Smooth muscle cell (in vitro differentiated cells): ENCODE measurements at regions not wholly inside any gene's neighbourhood (a gene's known extent, or its start where the extent isn't known, plus 50 kb on each side); places are given as distances from the start of the nearest gene placed in this dataset.

Experiments
- DNase-seq: peaks from one replicate; lab custom pipeline; 2025; ENCODE audit not compliant: unreplicated experiment; lab: John Stamatoyannopoulos, UW
- H2AFZ ChIP-seq: fragments of 200-600 bp; sonication (generic); 2 replicates; pipeline ENCODE4 v1.6.0; 2016; ENCODE audit warnings: antibody characterized with exemption, low read depth, mild to moderate bottlenecking
- H3F3A ChIP-seq: fragments of 200-600 bp; sonication (generic); 2 replicates; pipeline ENCODE4 v1.6.0; 2017; ENCODE audit warnings: antibody characterized with exemption, low read depth
- H3K27ac ChIP-seq: fragments of 200-600 bp; sonication (generic); 2 replicates; pipeline ENCODE4 v1.5.1; 2016; ENCODE audit warnings: low read depth, mild to moderate bottlenecking
- H3K27me3 ChIP-seq: fragments of 200-600 bp; sonication (generic); 2 replicates; pipeline ENCODE4 v1.6.1; 2016; ENCODE audit warnings: low read depth, mild to moderate bottlenecking
- H3K36me3 ChIP-seq: fragments of 200-600 bp; sonication (generic); 2 replicates; pipeline ENCODE4 v1.5.1; 2016; ENCODE audit warnings: low read depth
- H3K4me1 ChIP-seq: fragments of 200-600 bp; sonication (generic); 2 replicates; pipeline ENCODE4 v1.5.1; 2016; ENCODE audit warnings: low read depth
- H3K4me2 ChIP-seq: fragments of 200-600 bp; sonication (generic); 2 replicates; pipeline ENCODE4 v1.6.0; 2016; ENCODE audit warnings: mild to moderate bottlenecking
- H3K4me3 ChIP-seq: fragments of 200-600 bp; sonication (generic); 2 replicates; pipeline ENCODE4 v1.5.1; 2016; ENCODE audit warnings: mild to moderate bottlenecking
- H3K79me2 ChIP-seq: fragments of 200-600 bp; sonication (generic); 2 replicates; pipeline ENCODE4 v1.6.0; 2016; ENCODE audit warnings: low read depth, mild to moderate bottlenecking
- H3K9ac ChIP-seq: fragments of 200-600 bp; sonication (generic); 2 replicates; pipeline ENCODE4 v1.6.0; 2016; ENCODE audit warnings: low read depth
- H3K9me3 ChIP-seq: fragments of 200-600 bp; sonication (generic); replicated peaks from 2 replicates; pipeline ENCODE4 v1.5.1; 2016; ENCODE audit warnings: low read depth
- H4K20me1 ChIP-seq: fragments of 200-600 bp; sonication (generic); 2 replicates; pipeline ENCODE4 v1.6.0; 2016; ENCODE audit warnings: low read depth
- WGBS: methylation state at CpG from one replicate; pipeline ENCODE4 v1.1.7; 2016; ENCODE audit warnings: low lambda C conversion rate; 5-methylcytosine and 5-hydroxymethylcytosine counted together
- TF ChIP-seq, protein P1 (sequence below): fragments of 200-600 bp; sonication (generic); IDR thresholded peaks from 2 replicates; pipeline ENCODE4 v1.5.1; 2017; ENCODE audit warnings: borderline replicate concordance, mild to moderate bottlenecking, antibody characterized with exemption; ENCODE audit not compliant: insufficient read depth, poor library complexity, severe bottlenecking

DNA sequence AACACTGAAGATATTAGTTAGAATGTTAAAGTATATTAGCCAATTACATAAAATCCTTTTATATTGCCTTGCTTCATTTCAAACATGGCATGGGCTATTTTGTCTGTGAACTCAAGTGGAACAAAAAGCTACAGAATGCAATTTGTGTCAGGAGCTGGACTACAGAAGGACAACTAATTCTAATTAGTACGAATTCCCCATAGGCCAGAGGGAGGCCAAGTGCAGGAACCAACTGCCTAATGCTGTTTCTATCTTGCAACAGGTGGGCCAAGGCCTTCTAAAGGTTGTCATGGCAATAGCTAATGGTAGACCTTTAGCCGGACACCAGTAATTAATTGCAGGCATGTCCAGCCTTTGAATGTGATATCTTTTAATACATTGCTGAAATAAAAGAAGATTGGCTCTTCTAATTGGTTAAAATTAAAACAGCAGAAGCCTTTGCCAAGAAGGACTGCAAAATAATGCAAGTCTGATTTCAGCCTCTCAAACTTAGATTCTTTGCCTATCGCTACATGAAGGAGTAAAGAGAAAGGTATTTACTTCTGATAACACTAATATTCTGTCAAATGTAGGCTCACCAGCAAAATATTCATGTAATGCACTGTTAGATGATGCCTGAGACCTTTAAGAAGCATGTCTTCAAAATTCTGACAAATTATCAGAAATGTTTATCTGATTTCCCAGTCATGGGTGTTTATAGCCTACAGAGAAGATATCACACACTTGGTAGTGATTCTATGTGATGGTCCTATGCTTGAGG lies 232.1 kb downstream of the LMO4 start:
- Histone ChIP-seq H3K9ac (no peak overlapping the region), H4K20me1 (no peaks in the 10 kb centered on the region), H3K4me3 (no peak overlapping the region), H2AFZ (peak overlapping the region; percentile 29), H3K27ac (no peak overlapping the region), H3K4me2 (no peak overlapping the region), H3K9me3 (no peaks in the 10 kb centered on the region), H3K36me3 (no peaks in the 10 kb centered on the region), H3K79me2 (no peaks in the 10 kb centered on the region), H3K27me3 (no peaks in the 10 kb centered on the region), H3F3A (no peaks in the 10 kb centered on the region), H3K4me1 (no peaks in the 10 kb centered on the region)
- 82% methylated on average over 3 of the region's 3 CpGs for WGBS
- TF ChIP-seq, protein P1, sequence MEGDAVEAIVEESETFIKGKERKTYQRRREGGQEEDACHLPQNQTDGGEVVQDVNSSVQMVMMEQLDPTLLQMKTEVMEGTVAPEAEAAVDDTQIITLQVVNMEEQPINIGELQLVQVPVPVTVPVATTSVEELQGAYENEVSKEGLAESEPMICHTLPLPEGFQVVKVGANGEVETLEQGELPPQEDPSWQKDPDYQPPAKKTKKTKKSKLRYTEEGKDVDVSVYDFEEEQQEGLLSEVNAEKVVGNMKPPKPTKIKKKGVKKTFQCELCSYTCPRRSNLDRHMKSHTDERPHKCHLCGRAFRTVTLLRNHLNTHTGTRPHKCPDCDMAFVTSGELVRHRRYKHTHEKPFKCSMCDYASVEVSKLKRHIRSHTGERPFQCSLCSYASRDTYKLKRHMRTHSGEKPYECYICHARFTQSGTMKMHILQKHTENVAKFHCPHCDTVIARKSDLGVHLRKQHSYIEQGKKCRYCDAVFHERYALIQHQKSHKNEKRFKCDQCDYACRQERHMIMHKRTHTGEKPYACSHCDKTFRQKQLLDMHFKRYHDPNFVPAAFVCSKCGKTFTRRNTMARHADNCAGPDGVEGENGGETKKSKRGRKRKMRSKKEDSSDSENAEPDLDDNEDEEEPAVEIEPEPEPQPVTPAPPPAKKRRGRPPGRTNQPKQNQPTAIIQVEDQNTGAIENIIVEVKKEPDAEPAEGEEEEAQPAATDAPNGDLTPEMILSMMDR, result no peak
- no peak for DNase-seq

DNA sequence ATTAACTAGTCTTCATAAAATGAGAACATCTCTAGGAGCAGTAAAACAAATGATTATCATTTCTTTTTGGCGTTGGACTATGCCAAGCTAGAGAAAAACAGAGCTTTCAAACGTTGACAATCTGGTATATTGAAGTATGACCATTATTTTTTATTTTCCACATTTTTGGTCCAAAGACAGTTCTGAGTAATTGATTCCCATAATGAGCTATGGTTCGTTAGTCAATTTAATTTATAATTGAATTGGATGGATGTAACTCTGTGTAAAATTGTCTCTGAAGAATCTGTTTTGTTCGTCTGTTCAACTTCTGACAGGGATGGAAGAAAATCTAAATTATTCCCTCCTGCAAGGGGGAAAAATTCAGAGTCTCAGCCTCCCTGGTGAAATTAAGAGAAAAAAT lies 234.5 kb downstream of the LMO4 start:
- no peak overlapping the region for H2AFZ ChIP-seq
- H3K27ac ChIP-seq, result no peak overlapping the region
- no peaks in the 10 kb centered on the region for H3K36me3 ChIP-seq
- no peaks in the 10 kb centered on the region for H3K4me1 ChIP-seq
- TF ChIP-seq, protein P1, result no peak
- H3K9ac ChIP-seq, result no peak overlapping the region
- no peak overlapping the region for H3K4me2 ChIP-seq
- no peaks in the 10 kb centered on the region for H3K9me3 ChIP-seq
- H3K4me3 ChIP-seq, result no peak overlapping the region
- DNase-seq, result no peak
- H4K20me1 ChIP-seq, result no peaks in the 10 kb centered on the region
- no peaks in the 10 kb centered on the region for H3F3A ChIP-seq
- 90% methylated on average over 4 of the region's 4 CpGs for WGBS
- H3K79me2 ChIP-seq, result no peaks in the 10 kb centered on the region
- no peaks in the 10 kb centered on the region for H3K27me3 ChIP-seq

DNA sequence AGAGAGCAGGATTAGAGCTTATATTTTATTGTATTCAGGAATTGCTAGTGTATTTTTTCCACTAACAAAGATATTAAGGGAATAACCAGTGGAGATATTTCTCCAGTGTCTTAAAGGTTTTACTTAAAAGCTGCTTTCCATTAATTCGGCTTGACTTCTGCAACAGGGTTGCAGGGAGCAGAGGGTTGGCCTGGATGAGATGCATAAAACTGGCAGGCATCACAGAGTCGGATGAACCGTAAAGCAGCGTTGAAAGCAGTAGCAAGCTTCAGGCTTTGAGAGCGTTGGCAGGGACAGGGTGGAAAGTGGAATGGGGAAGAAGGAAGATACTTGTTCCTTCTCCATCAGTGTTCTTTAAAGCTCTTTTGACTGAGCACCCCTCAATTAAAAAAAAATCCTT lies 237.2 kb downstream of the LMO4 start:
- DNase-seq, result no peak
- H4K20me1 ChIP-seq, result no peaks in the 10 kb centered on the region
- H3K36me3 ChIP-seq, result no peaks in the 10 kb centered on the region
- no peaks in the 10 kb centered on the region for H3K27me3 ChIP-seq
- no peak overlapping the region for H3K4me3 ChIP-seq
- TF ChIP-seq, protein P1, result no peak
- H2AFZ ChIP-seq, result peak overlapping the region; percentile 13
- no peak overlapping the region for H3K4me2 ChIP-seq
- H3K27ac ChIP-seq, result no peak overlapping the region
- H3F3A ChIP-seq, result no peaks in the 10 kb centered on the region
- WGBS, result 77% methylated on average over 5 of the region's 5 CpGs
- H3K9ac ChIP-seq, result no peak overlapping the region
- no peaks in the 10 kb centered on the region for H3K9me3 ChIP-seq
- H3K79me2 ChIP-seq, result no peaks in the 10 kb centered on the region
- H3K4me1 ChIP-seq, result no peaks in the 10 kb centered on the region

DNA sequence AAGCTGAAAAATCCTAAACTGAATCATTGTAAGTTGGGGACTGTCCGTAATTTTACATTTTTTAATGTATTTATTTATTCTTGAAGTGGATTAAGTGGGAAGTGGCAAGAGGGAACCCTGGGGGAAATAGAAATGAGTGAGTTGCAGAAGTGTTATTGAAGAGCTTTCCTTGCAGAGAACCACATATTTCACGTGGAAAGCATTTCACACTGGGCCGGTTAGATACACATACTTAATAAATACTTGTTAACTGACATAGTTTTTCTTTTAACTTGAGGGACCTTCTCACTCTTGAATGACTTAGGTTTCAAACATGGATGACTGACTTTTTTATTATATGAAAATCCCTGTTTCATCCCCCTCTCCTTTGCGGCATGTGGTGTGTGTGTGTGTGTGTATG lies 239.3 kb downstream of the LMO4 start:
- Histone ChIP-seq H3K9me3 (no peaks in the 10 kb centered on the region), H3F3A (no peaks in the 10 kb centered on the region), H3K27ac (no peak overlapping the region), H3K79me2 (no peaks in the 10 kb centered on the region), H3K36me3 (no peaks in the 10 kb centered on the region), H3K27me3 (no peaks in the 10 kb centered on the region), H3K4me1 (no peaks in the 10 kb centered on the region), H3K4me2 (no peak overlapping the region), H2AFZ (no peak overlapping the region), H4K20me1 (no peaks in the 10 kb centered on the region), H3K4me3 (no peak overlapping the region), H3K9ac (no peak overlapping the region)
- 94% methylated on average over 4 of the region's 4 CpGs for WGBS
- DNase-seq, result no peak
- TF ChIP-seq, protein P1, result no peak
